Left lung (tissue), 4 donors: ENCODE measurements at regions not wholly inside any gene's neighbourhood (a gene's known extent, or its start where the extent isn't known, plus 50 kb on each side); places are given as distances from the start of the nearest gene placed in this dataset.
A peak's percentile ranks its signal among the peaks of the same experiment; 100 is the strongest.

Experiments
- ATAC-seq: fragments of 200-7000 bp; cut with Tn5 transposase; one replicate; pipeline ENCODE4 v1.9.1; 2020; ENCODE audit warnings: moderate library complexity
- DNase-seq, 4 donors: peaks; one replicate each; pipeline ENCODE4 v3.0.0-alpha.2; 2013 to 2020
- H3K27ac ChIP-seq, 2 donors: fragments of 200-600 bp; sonication (generic) in 1 of 2; one replicate each; pipeline versions ENCODE4 v1.5.0 to v1.8.0; 2020 to 2021
- H3K27me3 ChIP-seq, 2 donors: fragments of 200-600 bp; sonication (generic) in 1 of 2; one replicate each; pipeline versions ENCODE4 v1.5.0 to v1.8.0; 2020 to 2021
- H3K36me3 ChIP-seq, 2 donors: fragments of 200-600 bp; sonication (generic) in 1 of 2; one replicate each; pipeline versions ENCODE4 v1.5.0 to v1.8.0; 2020 to 2021
- H3K4me1 ChIP-seq, 2 donors: fragments of 200-600 bp; one replicate each; pipeline ENCODE4 v1.8.0; 2021
- H3K4me3 ChIP-seq, 2 donors: fragments of 200-600 bp; sonication (generic) in 1 of 2; one replicate each; pipeline versions ENCODE4 v1.5.0 to v1.8.0; 2020 to 2021; ENCODE audit warnings: mild to moderate bottlenecking in 1 of 2
- H3K9me3 ChIP-seq, 2 donors: fragments of 200-600 bp; sonication (generic) in 1 of 2; one replicate each; pipeline versions ENCODE4 v1.5.0 to v1.8.0; 2020 to 2021
- intact Hi-C, 2 donors: fragments of 100-400 bp; cut with DNase I; formaldehyde crosslinking; loops; one replicate each; pipeline versions ENCODE4 v1.11.2 to v1.14.2; 2022
- TF ChIP-seq, protein P1 (sequence below), 2 donors: fragments of 200-600 bp; sonication (generic) in 1 of 2; IDR thresholded peaks; one replicate each; pipeline versions ENCODE4 v1.5.0 to v1.8.0; 2021; ENCODE audit warnings: antibody characterized with exemption in 2 of 2
- donor health status: DM: no; HTN: yes; CAD: no.
- donor health status: DM: no; HTN: no; CAD: no.

DNA sequence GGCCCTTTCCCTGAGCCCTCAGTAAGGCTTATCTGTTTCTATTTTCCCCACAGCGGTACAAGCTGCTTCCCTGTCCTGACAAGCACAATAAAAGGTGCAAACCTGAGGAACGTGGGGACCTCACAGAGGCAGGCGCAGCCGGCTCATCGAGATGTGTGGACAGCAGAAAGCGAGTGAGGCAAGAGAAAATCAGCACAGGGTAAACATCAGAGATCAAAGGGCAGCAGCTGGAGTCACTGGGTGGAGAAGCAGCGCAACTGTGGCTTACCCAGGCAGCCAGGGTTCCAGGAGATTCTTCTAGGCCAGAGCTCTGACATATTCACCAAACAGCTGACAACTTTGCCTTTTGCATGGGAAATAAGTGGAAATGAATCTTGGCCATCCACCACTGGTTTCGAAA lies 212.6 kb downstream of the WDR11 start:
- no peaks in the 10 kb centered on the region for H3K36me3 ChIP-seq
- TF ChIP-seq, protein P1, sequence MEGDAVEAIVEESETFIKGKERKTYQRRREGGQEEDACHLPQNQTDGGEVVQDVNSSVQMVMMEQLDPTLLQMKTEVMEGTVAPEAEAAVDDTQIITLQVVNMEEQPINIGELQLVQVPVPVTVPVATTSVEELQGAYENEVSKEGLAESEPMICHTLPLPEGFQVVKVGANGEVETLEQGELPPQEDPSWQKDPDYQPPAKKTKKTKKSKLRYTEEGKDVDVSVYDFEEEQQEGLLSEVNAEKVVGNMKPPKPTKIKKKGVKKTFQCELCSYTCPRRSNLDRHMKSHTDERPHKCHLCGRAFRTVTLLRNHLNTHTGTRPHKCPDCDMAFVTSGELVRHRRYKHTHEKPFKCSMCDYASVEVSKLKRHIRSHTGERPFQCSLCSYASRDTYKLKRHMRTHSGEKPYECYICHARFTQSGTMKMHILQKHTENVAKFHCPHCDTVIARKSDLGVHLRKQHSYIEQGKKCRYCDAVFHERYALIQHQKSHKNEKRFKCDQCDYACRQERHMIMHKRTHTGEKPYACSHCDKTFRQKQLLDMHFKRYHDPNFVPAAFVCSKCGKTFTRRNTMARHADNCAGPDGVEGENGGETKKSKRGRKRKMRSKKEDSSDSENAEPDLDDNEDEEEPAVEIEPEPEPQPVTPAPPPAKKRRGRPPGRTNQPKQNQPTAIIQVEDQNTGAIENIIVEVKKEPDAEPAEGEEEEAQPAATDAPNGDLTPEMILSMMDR (IDR thresholded peaks at IDR 0.05), result no peak
- DNase-seq, result no peak
- no peaks in the 10 kb centered on the region for H3K4me1 ChIP-seq
- no peak for ATAC-seq
- intact Hi-C loops, result no loop called here
- no peaks in the 10 kb centered on the region for H3K27me3 ChIP-seq
- no peak overlapping the region for H3K27ac ChIP-seq
- no peak overlapping the region for H3K4me3 ChIP-seq
- no peaks in the 10 kb centered on the region for H3K9me3 ChIP-seq

DNA sequence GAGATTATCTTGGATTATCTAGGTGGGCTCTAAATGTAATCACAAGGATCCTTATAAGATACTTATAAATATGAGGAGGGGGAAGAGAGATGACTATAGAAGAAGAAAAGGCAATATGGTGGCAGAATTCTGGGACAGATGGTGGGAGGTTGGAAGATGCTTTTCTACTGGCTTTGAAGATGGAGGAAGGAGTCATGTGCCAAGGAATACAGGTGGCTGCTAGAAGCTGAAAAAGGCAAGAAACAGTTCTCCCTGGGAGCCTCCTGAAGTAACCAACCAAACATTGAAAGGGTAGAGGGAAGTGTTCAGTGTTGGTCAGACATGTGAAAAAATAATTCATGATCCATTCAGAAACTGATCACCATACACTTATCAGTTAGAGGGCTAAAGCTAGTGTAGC lies 213.3 kb downstream of the WDR11 start:
- Histone ChIP-seq H3K9me3 (no peaks in the 10 kb centered on the region), H3K27me3 (no peaks in the 10 kb centered on the region), H3K36me3 (no peaks in the 10 kb centered on the region), H3K4me1 (no peaks in the 10 kb centered on the region), H3K27ac (no peak overlapping the region), H3K4me3 (no peak overlapping the region)
- DNase-seq, result no peak
- TF ChIP-seq, protein P1 (IDR thresholded peaks at IDR 0.05), result no peak
- intact Hi-C loops, result no loop called here
- no peak for ATAC-seq

GRCh38 chr10:121065330-121065729 lies 214.2 kb downstream of the WDR11 start:
- H3K4me1 ChIP-seq, result peaks cover 0 to 4% of the 10 kb centered on the region in 2 donors
- ATAC-seq (no peak), DNase-seq (no peak)
- intact Hi-C loops, result no loop called here
- no peak overlapping the region for H3K4me3 ChIP-seq
- H3K9me3 ChIP-seq, result no peaks in the 10 kb centered on the region
- no peaks in the 10 kb centered on the region for H3K27me3 ChIP-seq
- H3K36me3 ChIP-seq, result no peaks in the 10 kb centered on the region
- no peak overlapping the region for H3K27ac ChIP-seq
- TF ChIP-seq, protein P1 (IDR thresholded peaks at IDR 0.05), result no peak

GRCh38 chr10:121069061-121069850 lies 218.1 kb downstream of the WDR11 start:
- Histone ChIP-seq H3K4me1 (peaks cover 0 to 4% of the 10 kb centered on the region in 2 donors), H3K27ac (no peak overlapping the region), H3K9me3 (no peaks in the 10 kb centered on the region), H3K4me3 (no peak overlapping the region), H3K36me3 (no peaks in the 10 kb centered on the region), H3K27me3 (no peaks in the 10 kb centered on the region)
- no peak for DNase-seq
- peak; percentile 18 for ATAC-seq
- TF ChIP-seq, protein P1 (IDR thresholded peaks at IDR 0.05), result no peak
- intact Hi-C loops, result no loop called here

GRCh38 chr10:121070275-121071070 lies 219.3 kb downstream of the WDR11 start:
- Histone ChIP-seq H3K27me3 (no peaks in the 10 kb centered on the region), H3K4me3 (no peak overlapping the region), H3K9me3 (no peaks in the 10 kb centered on the region), H3K4me1 (peaks cover 0 to 4% of the 10 kb centered on the region in 2 donors), H3K27ac (peak overlapping the region; percentile 15 to 53), H3K36me3 (no peaks in the 10 kb centered on the region)
- ATAC-seq (peak; percentile 88), DNase-seq (peak in 1 of 4 donors; percentile 64)
- intact Hi-C loops, result no loop called here
- TF ChIP-seq, protein P1 (IDR thresholded peaks at IDR 0.05), result peak in 1 of 2 donors; percentile 31
